Gastrocnemius medialis (tissue), 4 donors: ENCODE measurements at regions not wholly inside any gene's neighbourhood (a gene's known extent, or its start where the extent isn't known, plus 50 kb on each side); places are given as distances from the start of the nearest gene placed in this dataset.

Source experiments
- CTCF ChIP-seq, 5 experiments: fragments of 450-650 bp in 3 of 5; fragments of 200-600 bp in 2 of 5; sonication (generic) in 2 of 5; IDR thresholded peaks in 4 of 5; conservative IDR thresholded peaks in 1 of 5; 1 replicate in 4 of 5; 2 replicates in 1 of 5; pipeline ENCODE4 v1.5.1; 2016 to 2019; ENCODE audit warnings: antibody characterized with exemption in 5 of 5, mild to moderate bottlenecking in 3 of 5, moderate library complexity in 3 of 5
- POLR2A ChIP-seq, 2 donors: fragments of 450-650 bp; IDR thresholded peaks; one replicate each; pipeline ENCODE4 v1.6.1; 2017; ENCODE audit warnings: antibody characterized with exemption in 2 of 2, mild to moderate bottlenecking in 2 of 2, moderate library complexity in 2 of 2

- no peak for TF ChIP-seq POLR2A (IDR thresholded peaks at IDR 0.05)
- TF ChIP-seq CTCF (IDR thresholded peaks at IDR 0.05 in 4 of 5, conservative IDR thresholded peaks at IDR 0.05 in 1 of 5) = no peak
Observed at GRCh38 chr1:232285138-232285537, 344.8 kb downstream of the SIPA1L2 start.
